Right lobe of liver (tissue), 4 donors: ENCODE measurements at regions not wholly inside any gene's neighbourhood (a gene's known extent, or its start where the extent isn't known, plus 50 kb on each side); places are given as distances from the start of the nearest gene placed in this dataset.

Source experiments
- POLR2A ChIP-seq: fragments of 450-650 bp; IDR thresholded peaks from one replicate; pipeline ENCODE4 v1.6.1; 2017; ENCODE audit warnings: antibody characterized with exemption, mild to moderate bottlenecking
- TF ChIP-seq, protein P1 (sequence below), 4 donors: fragments of 200-600 bp in 3 of 4; fragments of 450-650 bp in 1 of 4; IDR thresholded peaks; one replicate each; pipeline versions ENCODE4 v1.5.1 to v1.8.0; 2016 to 2022; ENCODE audit warnings: antibody characterized with exemption in 4 of 4, mild to moderate bottlenecking in 2 of 4
- donor health status: DM: no; HTN: no; CAD: no.
- donor health status: DM: no; HTN: no; CAD: no.
- donor health status: DM: no; HTN: yes; CAD: no.

DNA sequence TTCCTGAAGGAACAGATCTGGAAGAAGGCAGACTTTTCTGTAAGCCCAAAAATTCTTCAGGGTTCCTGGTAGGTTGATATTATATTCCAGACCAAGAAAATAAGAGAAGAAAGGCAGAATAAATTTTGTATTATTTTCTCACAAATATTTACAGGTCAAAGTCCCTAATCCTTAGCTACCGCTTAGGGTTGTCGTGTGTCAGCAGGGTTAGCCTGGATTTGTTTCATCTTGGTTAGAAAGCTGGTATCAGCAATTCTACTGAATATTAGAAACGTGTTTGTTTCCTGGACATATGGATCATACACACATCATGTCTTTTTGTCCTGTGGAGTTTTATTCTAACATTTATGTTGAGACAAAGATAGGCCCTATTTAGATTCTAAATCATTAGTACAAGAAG, 232.9 kb upstream of the CXXC4 start:
- TF ChIP-seq, protein P1, sequence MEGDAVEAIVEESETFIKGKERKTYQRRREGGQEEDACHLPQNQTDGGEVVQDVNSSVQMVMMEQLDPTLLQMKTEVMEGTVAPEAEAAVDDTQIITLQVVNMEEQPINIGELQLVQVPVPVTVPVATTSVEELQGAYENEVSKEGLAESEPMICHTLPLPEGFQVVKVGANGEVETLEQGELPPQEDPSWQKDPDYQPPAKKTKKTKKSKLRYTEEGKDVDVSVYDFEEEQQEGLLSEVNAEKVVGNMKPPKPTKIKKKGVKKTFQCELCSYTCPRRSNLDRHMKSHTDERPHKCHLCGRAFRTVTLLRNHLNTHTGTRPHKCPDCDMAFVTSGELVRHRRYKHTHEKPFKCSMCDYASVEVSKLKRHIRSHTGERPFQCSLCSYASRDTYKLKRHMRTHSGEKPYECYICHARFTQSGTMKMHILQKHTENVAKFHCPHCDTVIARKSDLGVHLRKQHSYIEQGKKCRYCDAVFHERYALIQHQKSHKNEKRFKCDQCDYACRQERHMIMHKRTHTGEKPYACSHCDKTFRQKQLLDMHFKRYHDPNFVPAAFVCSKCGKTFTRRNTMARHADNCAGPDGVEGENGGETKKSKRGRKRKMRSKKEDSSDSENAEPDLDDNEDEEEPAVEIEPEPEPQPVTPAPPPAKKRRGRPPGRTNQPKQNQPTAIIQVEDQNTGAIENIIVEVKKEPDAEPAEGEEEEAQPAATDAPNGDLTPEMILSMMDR (IDR thresholded peaks at IDR 0.05), result no peak
- no peak for TF ChIP-seq POLR2A
